Endothelial cell of umbilical vein (primary cell): ENCODE measurements at regions not wholly inside any gene's neighbourhood (a gene's known extent, or its start where the extent isn't known, plus 50 kb on each side); places are given as distances from the start of the nearest gene placed in this dataset.

Experiments used
- BruUV-seq: library from RNA; stranded (reverse); fragments of 400-500 nt; replicated peaks from 2 replicates; lab custom pipeline; 2021; lab: Mats Ljungman, UMichigan
- CTCF ChIA-PET: fragments of 300-600, 350-600 bp; sonication (Branson Sonifier 250); formaldehyde crosslinking; loops from one replicate; lab custom pipeline; 2021; ENCODE audit warnings: antibody characterized with exemption, inconsistent platforms; lab: Charles Lee
- POLR2A ChIA-PET: fragments of 300-600, 350-600 bp; sonication (Branson Sonifier 250); formaldehyde crosslinking; loops from one replicate; lab custom pipeline; 2021; ENCODE audit warnings: antibody characterized with exemption, inconsistent platforms; lab: Charles Lee
- DNase-seq: peaks from one replicate; pipeline ENCODE4 v3.0.0-alpha.2; 2011; ENCODE audit warnings: low read depth, low spot score
- FAIRE-seq: peaks from 2 replicates; lab custom pipeline; 2011; peaks lifted over from hg19 to GRCh38; lab: Jason Lieb, UNC
- H2AFZ ChIP-seq: 2 replicates; pipeline ENCODE4 v1.6.0; 2012; ENCODE audit warnings: low read depth, low read length, control low read depth, inconsistent platforms
- H3K27ac ChIP-seq: 2 replicates; pipeline ENCODE4 v1.5.1; 2011; ENCODE audit warnings: low read depth, mild to moderate bottlenecking, control low read depth, low read length, moderate library complexity; ENCODE audit not compliant: insufficient read depth
- H3K27me3 ChIP-seq, 2 experiments: 2 replicates each; pipeline versions ENCODE4 v1.6.0 to v1.6.1; 2011; ENCODE audit warnings: low read length in 2 of 2, mixed read lengths in 1 of 2; ENCODE audit not compliant: control insufficient read depth in 2 of 2, insufficient read depth in 2 of 2
- H3K36me3 ChIP-seq, 2 experiments: 2 replicates in 1 of 2; 3 replicates in 1 of 2; pipeline ENCODE4 v1.5.1; 2011; ENCODE audit warnings: low read length in 2 of 2, mild to moderate bottlenecking in 1 of 2, moderate library complexity in 1 of 2; ENCODE audit not compliant: control insufficient read depth in 2 of 2, insufficient read depth in 2 of 2; ENCODE audit errors: extremely low read depth in 1 of 2
- H3K4me1 ChIP-seq: 3 replicates; pipeline ENCODE4 v1.5.1; 2011; ENCODE audit warnings: mild to moderate bottlenecking, low read length; ENCODE audit not compliant: control insufficient read depth, insufficient read depth; ENCODE audit errors: extremely low read depth
- H3K4me2 ChIP-seq: 2 replicates; pipeline ENCODE4 v1.6.1; 2011; ENCODE audit warnings: low read length, control low read depth, mixed read lengths; ENCODE audit not compliant: insufficient read depth
- H3K4me3 ChIP-seq, 3 experiments: fragments of 200-600 bp in 1 of 3; sonication (generic), shearing (Covaris generic) in 1 of 3; replicated peaks in 1 of 3; 2 replicates each; pipeline ENCODE4 v1.5.1; 2011 to 2016; ENCODE audit warnings: control low read depth in 3 of 3, low read length in 3 of 3, mild to moderate bottlenecking in 2 of 3, inconsistent platforms in 1 of 3, low read depth in 1 of 3, moderate library complexity in 1 of 3; ENCODE audit not compliant: insufficient read depth in 1 of 3
- H3K79me2 ChIP-seq: 2 replicates; pipeline ENCODE4 v1.6.0; 2012; ENCODE audit warnings: low read length, inconsistent platforms; ENCODE audit not compliant: control insufficient read depth, insufficient read depth
- H3K9ac ChIP-seq: replicated peaks from 2 replicates; pipeline ENCODE3; 2011; ENCODE audit warnings: low read length, control low read depth; ENCODE audit not compliant: insufficient read depth; ENCODE audit errors: extremely low read depth
- H3K9me1 ChIP-seq: replicated peaks from 3 replicates; pipeline ENCODE4 v1.6.0; 2011; ENCODE audit warnings: mild to moderate bottlenecking, low read length; ENCODE audit not compliant: control insufficient read depth, insufficient read depth; ENCODE audit errors: extremely low read depth
- H3K9me3 ChIP-seq: replicated peaks from 2 replicates; pipeline ENCODE4 v1.5.1; 2012; ENCODE audit warnings: low read length, inconsistent platforms; ENCODE audit not compliant: control insufficient read depth, insufficient read depth
- H4K20me1 ChIP-seq: replicated peaks from 2 replicates; pipeline ENCODE3; 2011; ENCODE audit warnings: mild to moderate bottlenecking, low read length; ENCODE audit not compliant: control insufficient read depth, insufficient read depth; ENCODE audit errors: extremely low read depth
- CTCF ChIP-seq, 2 donors: IDR thresholded peaks; 1 replicate in 1 of 2; 2 replicates in 1 of 2; pipeline ENCODE4 v1.5.1; 2011; ENCODE audit warnings: low read length in 2 of 2, mild to moderate bottlenecking in 2 of 2, moderate library complexity in 2 of 2, control low read depth in 1 of 2, inconsistent platforms in 1 of 2, low read depth in 1 of 2; ENCODE audit not compliant: insufficient read depth in 1 of 2; ENCODE audit errors: extremely low read depth in 1 of 2
- EZH2 ChIP-seq: IDR thresholded peaks from 2 replicates; pipeline ENCODE4 v1.6.1; 2012; ENCODE audit warnings: borderline replicate concordance, low read depth, mild to moderate bottlenecking, moderate library complexity, low read length, inconsistent platforms; ENCODE audit not compliant: severe bottlenecking
- FOS ChIP-seq: IDR thresholded peaks from 2 replicates; pipeline ENCODE4 v1.6.1; 2011; ENCODE audit warnings: mild to moderate bottlenecking, low read length, moderate library complexity, borderline replicate concordance; ENCODE audit not compliant: insufficient read depth
- GATA2 ChIP-seq: IDR thresholded peaks from 2 replicates; pipeline ENCODE4 v1.7.0; 2011; ENCODE audit warnings: low read depth, mild to moderate bottlenecking, moderate library complexity, mixed read lengths, low read length; ENCODE audit not compliant: insufficient read length, insufficient read depth
- JUN ChIP-seq: IDR thresholded peaks from 2 replicates; pipeline ENCODE4 v1.6.1; 2011; ENCODE audit warnings: borderline replicate concordance, low read depth; ENCODE audit not compliant: insufficient read length, insufficient read depth
- MAX ChIP-seq: IDR thresholded peaks from 2 replicates; pipeline ENCODE4 v1.6.1; 2011; ENCODE audit not compliant: insufficient read depth, insufficient read length
- MYC ChIP-seq: IDR thresholded peaks from one replicate; pipeline ENCODE4 v1.6.1; 2011; ENCODE audit warnings: mild to moderate bottlenecking, low read depth, low read length
- POLR2A ChIP-seq: IDR thresholded peaks from 2 replicates; pipeline ENCODE4 v1.6.1; 2012; ENCODE audit warnings: low read depth, mild to moderate bottlenecking, control low read depth, low read length
- POLR2AphosphoS5 ChIP-seq: IDR thresholded peaks from 2 replicates; pipeline ENCODE4 v1.6.1; 2012; ENCODE audit warnings: low read depth, mild to moderate bottlenecking, control low read depth, low read length, moderate library complexity; ENCODE audit not compliant: insufficient read depth
- dilution Hi-C: fragments of 300-500 bp; cut with MboI; formaldehyde crosslinking; loops from one replicate; pipeline ENCODE4 v1.15.0; 2019; ENCODE audit warnings: low sequenced_read_pairs; ENCODE audit not compliant: extremely low pct_ligation_motif_present
- intact Hi-C: fragments of 100-400 bp; cut with micrococcal nuclease; formaldehyde crosslinking; loops from one replicate; pipeline ENCODE4 v1.10.0; 2022

GRCh38 chr11:116179401-116179800, 593.4 kb downstream of the BUD13 start:
- intact Hi-C loops = no loop called here
- DNase-seq = no peak
- Histone ChIP-seq H3K79me2 (no peaks in the 10 kb centered on the region), H3K4me2 (no peak overlapping the region), H3K4me3 (no peak overlapping the region), H3K27me3 (no peaks in the 10 kb centered on the region), H3K36me3 (no peaks in the 10 kb centered on the region), H2AFZ (no peak overlapping the region), H3K9me3 (no peaks in the 10 kb centered on the region), H3K4me1 (no peaks in the 10 kb centered on the region), H3K27ac (no peak overlapping the region), H3K9ac (no peak overlapping the region), H3K9me1 (no peaks in the 10 kb centered on the region), H4K20me1 (no peaks in the 10 kb centered on the region)
- dilution Hi-C loops = no loop called here
- BruUV-seq = no TSS peak
- FAIRE-seq = no peak
- CTCF ChIA-PET = no interaction called here
- no peak for TF ChIP-seq MYC
- TF ChIP-seq POLR2AphosphoS5 = no peak
- no peak for TF ChIP-seq JUN
- no peak for TF ChIP-seq POLR2A
- no peak for TF ChIP-seq MAX
- TF ChIP-seq EZH2 = no peak
- TF ChIP-seq CTCF (IDR thresholded peaks at IDR 0.05; ENCODE audit: extremely low read depth in 1 of 2, insufficient read depth in 1 of 2, low read depth in 1 of 2, low read length in 2 of 2) = no peak
- TF ChIP-seq FOS = no peak
- no peak for TF ChIP-seq GATA2
- POLR2A ChIA-PET = no interaction called here
